B cell (primary cell): ENCODE measurements at regions not wholly inside any gene's neighbourhood (a gene's known extent, or its start where the extent isn't known, plus 50 kb on each side); places are given as distances from the start of the nearest gene placed in this dataset.

Experiments used
- ATAC-seq: fragments of 200-7000 bp; cut with Tn5 transposase; one replicate; pipeline ENCODE4 v1.10.0; 2021; ENCODE audit warnings: low read depth, mild to moderate bottlenecking, moderate number of reproducible peaks, moderate library complexity
- CTCF ChIA-PET: fragments of 350-600 bp; sonication (Branson Sonifier 250); formaldehyde crosslinking; loops from one replicate; lab custom pipeline; 2021; ENCODE audit warnings: antibody characterized with exemption, inconsistent platforms; lab: Charles Lee
- POLR2A ChIA-PET: fragments of 350-600 bp; sonication (Branson Sonifier 250); formaldehyde crosslinking; loops from one replicate; lab custom pipeline; 2021; ENCODE audit warnings: antibody characterized with exemption; lab: Charles Lee
- DNase-seq: peaks from one replicate; pipeline ENCODE4 v3.0.0; 2013
- H2AFZ ChIP-seq: 2 replicates; pipeline ENCODE4 v1.6.1; 2012; ENCODE audit warnings: mild to moderate bottlenecking, low read depth, low read length; ENCODE audit not compliant: insufficient read depth, poor library complexity, severe bottlenecking
- H3K27ac ChIP-seq, 2 donors: 1 replicate in 1 of 2; 2 replicates in 1 of 2; pipeline ENCODE4 v1.5.1; 2012 to 2013; ENCODE audit warnings: low read length in 2 of 2, mild to moderate bottlenecking in 2 of 2, moderate library complexity in 1 of 2
- H3K27me3 ChIP-seq, 4 experiments: fragments of 200-600 bp in 1 of 4; sonication (generic) in 1 of 4; replicated peaks in 1 of 4; 1 replicate in 2 of 4; 2 replicates in 2 of 4; pipeline versions ENCODE4 v1.6.1 to v1.7.0; 2013 to 2016; ENCODE audit warnings: low read length in 3 of 4, mild to moderate bottlenecking in 2 of 4, mixed read lengths in 1 of 4, moderate library complexity in 1 of 4; ENCODE audit not compliant: insufficient read depth in 4 of 4, control insufficient read depth in 3 of 4; ENCODE audit errors: control extremely low read depth in 1 of 4
- H3K36me3 ChIP-seq, 2 experiments: replicated peaks in 1 of 2; 1 replicate in 1 of 2; 2 replicates in 1 of 2; pipeline versions ENCODE4 v1.6.1 to v1.7.1; 2013; ENCODE audit warnings: low read length in 1 of 2; ENCODE audit not compliant: insufficient read depth in 2 of 2, control insufficient read depth in 1 of 2; ENCODE audit errors: control extremely low read depth in 1 of 2, extremely low read depth in 1 of 2
- H3K4me1 ChIP-seq, 2 donors: fragments of 200-600 bp in 1 of 2; sonication (generic) in 1 of 2; 1 replicate in 1 of 2; 2 replicates in 1 of 2; pipeline versions ENCODE4 v1.5.1 to v1.6.1; 2013 to 2017; ENCODE audit warnings: low read length in 2 of 2; ENCODE audit not compliant: control insufficient read depth in 2 of 2, insufficient read depth in 2 of 2
- H3K4me2 ChIP-seq: replicated peaks from 2 replicates; pipeline ENCODE3; 2012; ENCODE audit warnings: mild to moderate bottlenecking, low read depth, low read length; ENCODE audit not compliant: poor library complexity, severe bottlenecking
- H3K4me3 ChIP-seq, 5 experiments: fragments of 200-600 bp in 1 of 5; sonication (generic) in 1 of 5; 1 replicate in 3 of 5; 2 replicates in 2 of 5; pipeline versions ENCODE4 v1.5.1 to v1.7.0; 2011 to 2016; ENCODE audit warnings: low read length in 4 of 5, mild to moderate bottlenecking in 4 of 5, low read depth in 2 of 5, control low read depth in 1 of 5, moderate library complexity in 1 of 5; ENCODE audit not compliant: insufficient read depth in 1 of 5; ENCODE audit errors: control extremely low read depth in 1 of 5, extremely low read depth in 1 of 5
- H3K79me2 ChIP-seq: fragments of 200-600 bp; sonication (generic); one replicate; pipeline ENCODE4 v1.6.0; 2016; ENCODE audit warnings: low read length; ENCODE audit not compliant: control insufficient read depth, insufficient read depth
- H3K9ac ChIP-seq: fragments of 200-600 bp; sonication (generic); 2 replicates; pipeline ENCODE4 v1.6.1; 2017; ENCODE audit warnings: mild to moderate bottlenecking, low read length, moderate library complexity
- H3K9me3 ChIP-seq, 3 donors: one replicate each; pipeline versions ENCODE4 v1.6.1 to v1.7.1; 2013; ENCODE audit warnings: low read length in 2 of 3; ENCODE audit not compliant: control insufficient read depth in 2 of 3, insufficient read depth in 1 of 3; ENCODE audit errors: control extremely low read depth in 1 of 3
- H4K20me1 ChIP-seq: 2 replicates; pipeline ENCODE4 v1.6.0; 2012; ENCODE audit warnings: mild to moderate bottlenecking, low read length; ENCODE audit not compliant: insufficient read depth, control insufficient read depth, poor library complexity, severe bottlenecking
- H3K27ac Mint-ChIP-seq: one replicate; pipeline ENCODE4 v1.8.0; 2021; ENCODE audit warnings: mixed read lengths
- H3K27me3 Mint-ChIP-seq: one replicate; pipeline ENCODE4 v1.8.0; 2021; ENCODE audit warnings: mixed read lengths
- H3K4me1 Mint-ChIP-seq: one replicate; pipeline ENCODE4 v1.8.0; 2021; ENCODE audit warnings: mixed read lengths
- H3K4me3 Mint-ChIP-seq: one replicate; pipeline ENCODE4 v1.8.0; 2021; ENCODE audit warnings: mixed read lengths
- H3K9me3 Mint-ChIP-seq: one replicate; pipeline ENCODE4 v1.8.0; 2022; ENCODE audit warnings: mixed read lengths; ENCODE audit not compliant: insufficient read depth
- EZH2 ChIP-seq: IDR thresholded peaks from 2 replicates; pipeline ENCODE4 v1.6.1; 2012; ENCODE audit warnings: borderline replicate concordance, low read depth, mild to moderate bottlenecking, moderate library complexity, low read length; ENCODE audit not compliant: insufficient read depth, poor library complexity, severe bottlenecking
- WGBS: methylation state at CpG from one replicate; pipeline ENCODE4 v1.1.5; 2013; ENCODE audit warnings: missing lambda C conversion rate; ENCODE audit not compliant: insufficient coverage; 5-methylcytosine and 5-hydroxymethylcytosine counted together
- intact Hi-C: fragments of 100-400 bp; cut with micrococcal nuclease; formaldehyde crosslinking; loops from one replicate; pipeline ENCODE4 v1.10.0; 2022
- TF ChIP-seq, protein P1 (sequence below): fragments of 200-600 bp; IDR thresholded peaks from one replicate; pipeline ENCODE4 v1.8.0; 2022; ENCODE audit warnings: antibody characterized with exemption, mild to moderate bottlenecking

DNA sequence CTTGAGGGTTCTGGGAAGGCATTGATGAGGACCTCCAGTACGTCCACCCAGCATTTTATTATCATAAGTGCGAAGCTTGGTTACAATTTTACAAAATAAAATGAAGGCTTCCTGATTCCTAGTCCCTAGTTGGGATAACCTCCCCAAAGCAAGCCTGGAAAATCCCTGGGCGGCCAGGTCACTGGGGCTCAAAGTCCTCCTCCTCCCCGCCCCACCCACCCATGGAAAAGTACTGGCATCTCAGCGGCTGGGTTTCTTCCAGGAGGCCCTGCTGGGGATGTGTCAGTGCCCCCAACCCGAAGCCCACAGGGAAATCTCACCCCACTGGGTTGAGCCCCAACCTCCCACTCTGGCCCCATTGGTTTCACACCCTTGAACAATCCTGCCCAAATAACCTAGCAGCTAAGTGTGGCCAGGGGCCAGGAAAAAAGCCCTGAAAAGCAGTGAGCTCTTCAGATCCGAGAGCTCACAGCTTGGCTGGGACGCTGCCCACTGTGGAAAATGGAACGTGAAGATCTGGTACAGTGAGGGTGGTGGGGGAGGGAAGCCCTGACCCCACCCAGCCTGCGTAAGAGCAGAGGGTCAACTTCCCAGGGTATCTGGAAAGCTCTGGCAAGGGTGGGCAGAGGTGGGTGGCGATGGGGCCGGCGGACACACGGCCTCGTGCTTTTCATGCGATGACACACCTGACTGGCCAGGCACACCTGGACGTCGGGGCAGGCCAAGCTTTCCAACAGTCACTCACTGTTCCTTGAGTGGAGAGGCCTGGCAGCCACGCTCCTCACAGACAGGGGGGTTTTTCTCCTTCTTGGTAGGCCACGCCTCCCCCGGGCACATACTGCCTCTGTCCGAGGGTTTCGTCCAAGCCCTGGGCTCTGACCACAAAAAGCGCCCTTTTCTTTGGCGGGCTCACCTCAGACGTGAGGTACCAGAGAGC, 324.5 kb downstream of the SOX9 start:
- Mint-ChIP-seq H3K27me3 (no peaks in the 10 kb centered on the region), H3K4me1 (no peaks in the 10 kb centered on the region), H3K4me3 (no peak overlapping the region), H3K27ac (no peak overlapping the region), H3K9me3 (no peaks in the 10 kb centered on the region)
- ChIA-PET POLR2A (no interaction called here), CTCF (interaction anchor here (0.5 kb wide), 1 partner anchor 11 kb away, joined by 3 read pairs; no protein-coding TSS in a partner anchor)
- H3K27ac ChIP-seq, result no peak overlapping the region
- no peak overlapping the region for H3K4me3 ChIP-seq
- peaks cover 0 to 14% (median 0%) of the 10 kb centered on the region in 3 donors for H3K9me3 ChIP-seq
- no peaks in the 10 kb centered on the region for H4K20me1 ChIP-seq
- no peak for TF ChIP-seq EZH2
- TF ChIP-seq, protein P1, sequence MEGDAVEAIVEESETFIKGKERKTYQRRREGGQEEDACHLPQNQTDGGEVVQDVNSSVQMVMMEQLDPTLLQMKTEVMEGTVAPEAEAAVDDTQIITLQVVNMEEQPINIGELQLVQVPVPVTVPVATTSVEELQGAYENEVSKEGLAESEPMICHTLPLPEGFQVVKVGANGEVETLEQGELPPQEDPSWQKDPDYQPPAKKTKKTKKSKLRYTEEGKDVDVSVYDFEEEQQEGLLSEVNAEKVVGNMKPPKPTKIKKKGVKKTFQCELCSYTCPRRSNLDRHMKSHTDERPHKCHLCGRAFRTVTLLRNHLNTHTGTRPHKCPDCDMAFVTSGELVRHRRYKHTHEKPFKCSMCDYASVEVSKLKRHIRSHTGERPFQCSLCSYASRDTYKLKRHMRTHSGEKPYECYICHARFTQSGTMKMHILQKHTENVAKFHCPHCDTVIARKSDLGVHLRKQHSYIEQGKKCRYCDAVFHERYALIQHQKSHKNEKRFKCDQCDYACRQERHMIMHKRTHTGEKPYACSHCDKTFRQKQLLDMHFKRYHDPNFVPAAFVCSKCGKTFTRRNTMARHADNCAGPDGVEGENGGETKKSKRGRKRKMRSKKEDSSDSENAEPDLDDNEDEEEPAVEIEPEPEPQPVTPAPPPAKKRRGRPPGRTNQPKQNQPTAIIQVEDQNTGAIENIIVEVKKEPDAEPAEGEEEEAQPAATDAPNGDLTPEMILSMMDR, result no peak
- no peak overlapping the region for H3K9ac ChIP-seq
- H3K4me1 ChIP-seq, result no peaks in the 10 kb centered on the region
- H3K36me3 ChIP-seq, result no peaks in the 10 kb centered on the region
- no peak overlapping the region for H2AFZ ChIP-seq
- no peak for DNase-seq
- intact Hi-C loops, result no loop called here
- H3K4me2 ChIP-seq, result no peak overlapping the region
- H3K27me3 ChIP-seq, result no peaks in the 10 kb centered on the region
- WGBS, result 95% methylated on average over 21 of the region's 26 CpGs
- H3K79me2 ChIP-seq, result no peaks in the 10 kb centered on the region
- no peak for ATAC-seq

DNA sequence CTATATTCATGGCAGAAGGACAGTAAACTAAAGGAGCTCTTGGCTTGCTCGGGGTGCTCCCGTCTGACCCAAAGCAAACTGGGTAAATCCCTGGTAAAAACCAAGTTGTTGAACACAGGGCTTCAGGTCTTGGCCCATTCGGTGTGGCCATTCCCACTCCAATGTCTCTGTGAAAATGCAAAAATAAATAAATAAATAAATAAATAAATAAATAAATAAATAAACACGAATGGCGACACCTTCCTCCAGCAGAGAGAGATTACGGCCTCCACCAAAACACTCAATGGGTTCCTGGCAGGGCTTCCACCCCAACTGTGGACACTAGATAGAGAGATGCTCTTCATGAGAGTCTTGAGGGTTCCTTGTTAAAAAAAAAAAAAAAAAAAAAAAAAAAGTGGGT, 325.3 kb downstream of the SOX9 start:
- intact Hi-C loops, result no loop called here
- no peak overlapping the region for H3K4me2 ChIP-seq
- Mint-ChIP-seq H3K4me1 (no peaks in the 10 kb centered on the region), H3K27me3 (no peaks in the 10 kb centered on the region), H3K9me3 (no peaks in the 10 kb centered on the region), H3K4me3 (no peak overlapping the region), H3K27ac (no peak overlapping the region)
- peaks cover 0 to 14% (median 0%) of the 10 kb centered on the region in 3 donors for H3K9me3 ChIP-seq
- H3K36me3 ChIP-seq, result no peaks in the 10 kb centered on the region
- DNase-seq (no peak), ATAC-seq (no peak)
- POLR2A ChIA-PET, result no interaction called here
- no peak overlapping the region for H2AFZ ChIP-seq
- H4K20me1 ChIP-seq, result no peaks in the 10 kb centered on the region
- no peak overlapping the region for H3K27ac ChIP-seq
- WGBS, result 94% methylated on average over 2 of the region's 6 CpGs
- H3K4me3 ChIP-seq, result no peak overlapping the region
- CTCF ChIA-PET, result no interaction called here
- no peaks in the 10 kb centered on the region for H3K4me1 ChIP-seq
- H3K27me3 ChIP-seq, result no peaks in the 10 kb centered on the region
- no peaks in the 10 kb centered on the region for H3K79me2 ChIP-seq
- H3K9ac ChIP-seq, result no peak overlapping the region
- TF ChIP-seq EZH2, result no peak
- TF ChIP-seq, protein P1, result no peak
